ENCODE measurements at regions not wholly inside any gene's neighbourhood (a gene's known extent, or its start where the extent isn't known, plus 50 kb on each side); places are given as distances from the start of the nearest gene placed in this dataset.

GRCh38 chr3:40617084-40617483, 92.3 kb downstream of the ZNF621 start:
- Histone ChIP-seq H3K36me3 (ENCODE audit: insufficient read depth, low read length) (no peaks in the 10 kb centered on the region), H2AFZ (ENCODE audit: low read length, unreplicated experiment) (no peak overlapping the region), H3K27me3 (ENCODE audit: insufficient read depth, low read length) (peaks cover 31% of the 10 kb centered on the region), H3K27ac (ENCODE audit: low read depth, low read length) (no peak overlapping the region), H3K4me3 (ENCODE audit: low read depth, low read length) (no peak overlapping the region), H3K79me2 (ENCODE audit: control insufficient read depth, insufficient read depth, low read length, unreplicated experiment) (no peaks in the 10 kb centered on the region), H3K4me1 (ENCODE audit: control insufficient read depth, insufficient read depth, low read length, unreplicated experiment) (no peaks in the 10 kb centered on the region)

GRCh38 chr3:40618158-40618557, 93.4 kb downstream of the ZNF621 start:
- Histone ChIP-seq H3K36me3 (ENCODE audit: insufficient read depth, low read length) (no peaks in the 10 kb centered on the region), H3K4me1 (ENCODE audit: control insufficient read depth, insufficient read depth, low read length, unreplicated experiment) (no peaks in the 10 kb centered on the region), H3K4me3 (ENCODE audit: low read depth, low read length) (no peak overlapping the region), H3K27ac (ENCODE audit: low read depth, low read length) (no peak overlapping the region), H3K79me2 (ENCODE audit: control insufficient read depth, insufficient read depth, low read length, unreplicated experiment) (no peaks in the 10 kb centered on the region), H3K27me3 (ENCODE audit: insufficient read depth, low read length) (peaks cover 31% of the 10 kb centered on the region), H2AFZ (ENCODE audit: low read length, unreplicated experiment) (no peak overlapping the region)

DNA sequence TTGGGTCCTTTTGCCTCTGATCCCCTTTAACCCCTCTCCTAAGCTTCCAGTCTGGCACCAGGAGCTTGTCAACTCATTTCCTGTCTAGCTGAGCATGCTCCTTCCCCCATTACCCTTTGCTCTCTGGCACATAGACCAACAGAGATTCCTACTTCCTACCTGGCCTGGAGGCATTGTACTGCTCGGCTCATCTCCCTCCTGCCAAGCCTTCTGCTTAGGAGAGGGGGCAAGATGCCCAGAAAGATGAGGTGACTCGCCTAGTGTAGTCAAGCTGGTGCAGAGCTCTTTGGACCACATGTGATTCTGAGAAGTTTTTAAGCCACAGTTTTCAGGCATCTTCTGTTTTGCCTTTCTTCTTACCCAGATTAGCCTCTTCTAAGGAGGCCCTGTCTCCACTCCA, 95.4 kb downstream of the ZNF621 start:
- H3K4me3 ChIP-seq (ENCODE audit: low read depth, low read length), result no peak overlapping the region
- no peak overlapping the region for H3K27ac ChIP-seq (ENCODE audit: low read depth, low read length)
- H2AFZ ChIP-seq (ENCODE audit: low read length, unreplicated experiment), result no peak overlapping the region
- H3K79me2 ChIP-seq (ENCODE audit: control insufficient read depth, insufficient read depth, low read length, unreplicated experiment), result no peaks in the 10 kb centered on the region
- peaks cover 21% of the 10 kb centered on the region for H3K27me3 ChIP-seq (ENCODE audit: insufficient read depth, low read length)
- no peaks in the 10 kb centered on the region for H3K4me1 ChIP-seq (ENCODE audit: control insufficient read depth, insufficient read depth, low read length, unreplicated experiment)
- no peaks in the 10 kb centered on the region for H3K36me3 ChIP-seq (ENCODE audit: insufficient read depth, low read length)

DNA sequence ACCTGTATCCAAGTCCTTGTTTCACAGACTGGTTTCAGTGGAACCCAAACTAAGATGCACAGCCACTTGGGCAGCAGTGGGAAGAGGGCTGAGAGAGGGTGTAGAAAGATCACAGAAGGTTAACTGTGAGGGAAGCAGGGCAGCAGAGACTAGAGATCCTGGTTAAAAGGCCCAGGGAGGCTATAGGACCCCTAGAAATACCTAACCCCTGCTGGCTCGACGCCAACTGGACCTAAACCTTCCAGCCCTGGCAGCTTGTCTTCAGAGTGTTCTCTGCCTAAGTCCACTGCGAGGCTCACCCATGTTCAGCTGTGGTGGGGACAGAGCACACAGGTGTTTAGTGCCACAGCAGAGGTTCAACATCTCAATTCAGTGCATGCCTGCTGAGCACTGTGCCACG, 96.5 kb downstream of the ZNF621 start:
- Histone ChIP-seq H3K27ac (ENCODE audit: low read depth, low read length) (no peak overlapping the region), H3K27me3 (ENCODE audit: insufficient read depth, low read length) (peaks cover 10% of the 10 kb centered on the region), H3K4me3 (ENCODE audit: low read depth, low read length) (no peak overlapping the region), H3K79me2 (ENCODE audit: control insufficient read depth, insufficient read depth, low read length, unreplicated experiment) (no peaks in the 10 kb centered on the region), H3K4me1 (ENCODE audit: control insufficient read depth, insufficient read depth, low read length, unreplicated experiment) (no peaks in the 10 kb centered on the region), H3K36me3 (ENCODE audit: insufficient read depth, low read length) (no peaks in the 10 kb centered on the region), H2AFZ (ENCODE audit: low read length, unreplicated experiment) (no peak overlapping the region)

GRCh38 chr3:40623567-40623966, 98.8 kb downstream of the ZNF621 start:
- H3K27me3 ChIP-seq (ENCODE audit: insufficient read depth, low read length), result no peaks in the 10 kb centered on the region
- H3K36me3 ChIP-seq (ENCODE audit: insufficient read depth, low read length), result no peaks in the 10 kb centered on the region
- H3K79me2 ChIP-seq (ENCODE audit: control insufficient read depth, insufficient read depth, low read length, unreplicated experiment), result no peaks in the 10 kb centered on the region
- H3K4me1 ChIP-seq (ENCODE audit: control insufficient read depth, insufficient read depth, low read length, unreplicated experiment), result no peaks in the 10 kb centered on the region
- no peak overlapping the region for H3K4me3 ChIP-seq (ENCODE audit: low read depth, low read length)
- H2AFZ ChIP-seq (ENCODE audit: low read length, unreplicated experiment), result no peak overlapping the region
- no peak overlapping the region for H3K27ac ChIP-seq (ENCODE audit: low read depth, low read length)

DNA sequence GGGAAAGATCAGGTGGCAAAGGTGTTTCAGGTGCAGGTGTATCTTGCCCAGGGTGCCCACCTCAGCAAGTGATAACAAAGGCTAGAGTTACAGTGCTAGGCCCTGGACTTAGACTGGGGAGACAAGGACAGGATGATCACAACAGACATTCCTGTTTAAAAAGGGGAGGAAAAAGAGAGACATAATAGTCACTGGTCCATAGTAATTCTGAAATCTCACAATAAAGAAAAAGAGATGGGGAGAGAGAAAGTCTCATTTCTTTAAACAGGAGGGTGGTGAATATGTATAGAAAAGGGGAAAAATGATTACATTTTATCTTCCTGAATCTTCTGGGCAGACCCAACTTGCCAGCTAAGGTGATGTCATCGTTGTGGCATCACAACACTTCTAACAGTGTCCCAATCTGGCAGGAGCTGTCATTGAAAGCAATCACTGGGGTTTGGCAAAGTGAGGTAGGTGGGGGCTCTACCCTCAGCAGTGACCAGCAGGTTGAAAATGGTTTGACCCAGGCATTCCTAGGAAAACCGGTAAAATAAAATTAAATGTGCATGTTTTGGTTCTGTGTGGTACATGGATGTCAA, 99.5 kb downstream of the ZNF621 start:
- Histone ChIP-seq H3K4me3 (ENCODE audit: low read depth, low read length) (no peak overlapping the region), H3K36me3 (ENCODE audit: insufficient read depth, low read length) (no peaks in the 10 kb centered on the region), H3K27ac (ENCODE audit: low read depth, low read length) (no peak overlapping the region), H3K4me1 (ENCODE audit: control insufficient read depth, insufficient read depth, low read length, unreplicated experiment) (no peaks in the 10 kb centered on the region), H2AFZ (ENCODE audit: low read length, unreplicated experiment) (no peak overlapping the region), H3K79me2 (ENCODE audit: control insufficient read depth, insufficient read depth, low read length, unreplicated experiment) (no peaks in the 10 kb centered on the region), H3K27me3 (ENCODE audit: insufficient read depth, low read length) (no peaks in the 10 kb centered on the region)

GRCh38 chr3:40627095-40627494, 102.3 kb downstream of the ZNF621 start:
- Histone ChIP-seq H3K27ac (ENCODE audit: low read depth, low read length) (no peak overlapping the region), H3K79me2 (ENCODE audit: control insufficient read depth, insufficient read depth, low read length, unreplicated experiment) (no peaks in the 10 kb centered on the region), H3K4me3 (ENCODE audit: low read depth, low read length) (no peak overlapping the region), H3K36me3 (ENCODE audit: insufficient read depth, low read length) (no peaks in the 10 kb centered on the region), H3K27me3 (ENCODE audit: insufficient read depth, low read length) (no peaks in the 10 kb centered on the region), H2AFZ (ENCODE audit: low read length, unreplicated experiment) (no peak overlapping the region), H3K4me1 (ENCODE audit: control insufficient read depth, insufficient read depth, low read length, unreplicated experiment) (no peaks in the 10 kb centered on the region)

DNA sequence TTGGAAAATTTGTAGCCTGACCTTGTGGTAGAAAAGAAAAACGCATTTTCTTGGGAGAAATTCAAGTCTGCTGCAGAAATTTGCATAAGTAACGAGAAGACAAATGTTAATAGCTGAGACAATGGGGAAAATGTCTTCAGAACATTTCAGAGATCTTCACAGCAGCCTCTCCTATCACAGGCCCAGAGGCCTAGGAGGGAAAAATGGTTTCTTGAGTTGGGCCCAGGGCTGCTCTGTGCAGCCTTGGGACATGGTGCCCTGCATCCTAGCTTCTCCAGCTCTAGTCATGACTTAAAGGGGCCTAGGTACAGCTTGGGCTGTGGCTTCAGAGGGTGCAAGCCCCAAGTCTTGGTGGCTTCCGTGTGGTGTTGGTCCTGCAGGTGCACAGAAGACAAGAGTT, 104.2 kb downstream of the ZNF621 start:
- Histone ChIP-seq H3K4me3 (ENCODE audit: low read depth, low read length) (no peak overlapping the region), H3K4me1 (ENCODE audit: control insufficient read depth, insufficient read depth, low read length, unreplicated experiment) (no peaks in the 10 kb centered on the region), H2AFZ (ENCODE audit: low read length, unreplicated experiment) (no peak overlapping the region), H3K36me3 (ENCODE audit: insufficient read depth, low read length) (no peaks in the 10 kb centered on the region), H3K79me2 (ENCODE audit: control insufficient read depth, insufficient read depth, low read length, unreplicated experiment) (no peaks in the 10 kb centered on the region), H3K27me3 (ENCODE audit: insufficient read depth, low read length) (no peaks in the 10 kb centered on the region), H3K27ac (ENCODE audit: low read depth, low read length) (no peak overlapping the region)

DNA sequence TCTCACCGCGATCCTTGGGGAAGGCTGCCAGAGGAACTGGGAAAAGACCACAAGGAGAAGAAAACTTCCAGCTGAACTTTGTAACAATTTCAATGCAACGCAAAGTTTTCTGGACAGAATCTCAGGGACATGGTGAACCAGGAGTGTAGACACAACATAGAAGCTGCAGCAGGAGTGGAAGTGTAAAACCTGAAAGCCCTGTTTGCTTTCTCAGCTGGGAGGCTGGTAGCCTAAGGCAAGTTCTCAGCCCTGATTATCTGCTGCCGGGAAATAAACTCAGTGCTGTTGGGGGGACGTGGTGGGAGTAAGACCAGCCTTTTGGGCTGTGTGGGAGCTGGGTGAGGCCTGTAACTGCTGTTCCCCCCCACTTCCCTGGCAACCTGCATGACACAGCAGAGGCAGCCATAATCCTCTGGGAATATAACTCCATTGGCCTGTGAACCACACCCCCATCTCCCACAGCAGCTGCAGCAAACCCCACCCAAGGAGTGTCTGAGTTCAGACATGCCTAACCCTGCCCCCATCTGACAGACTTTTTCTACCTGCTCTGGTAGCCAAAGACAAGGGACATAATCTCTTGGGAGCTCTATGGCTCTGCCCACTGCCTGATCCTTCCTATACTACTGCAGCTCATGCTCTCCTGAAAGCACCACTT, 106.7 kb downstream of the ZNF621 start:
- Histone ChIP-seq H3K79me2 (ENCODE audit: control insufficient read depth, insufficient read depth, low read length, unreplicated experiment) (no peaks in the 10 kb centered on the region), H3K36me3 (ENCODE audit: insufficient read depth, low read length) (no peaks in the 10 kb centered on the region), H2AFZ (ENCODE audit: low read length, unreplicated experiment) (no peak overlapping the region), H3K27ac (ENCODE audit: low read depth, low read length) (no peak overlapping the region), H3K4me3 (ENCODE audit: low read depth, low read length) (no peak overlapping the region), H3K4me1 (ENCODE audit: control insufficient read depth, insufficient read depth, low read length, unreplicated experiment) (no peaks in the 10 kb centered on the region), H3K27me3 (ENCODE audit: insufficient read depth, low read length) (no peaks in the 10 kb centered on the region)

DNA sequence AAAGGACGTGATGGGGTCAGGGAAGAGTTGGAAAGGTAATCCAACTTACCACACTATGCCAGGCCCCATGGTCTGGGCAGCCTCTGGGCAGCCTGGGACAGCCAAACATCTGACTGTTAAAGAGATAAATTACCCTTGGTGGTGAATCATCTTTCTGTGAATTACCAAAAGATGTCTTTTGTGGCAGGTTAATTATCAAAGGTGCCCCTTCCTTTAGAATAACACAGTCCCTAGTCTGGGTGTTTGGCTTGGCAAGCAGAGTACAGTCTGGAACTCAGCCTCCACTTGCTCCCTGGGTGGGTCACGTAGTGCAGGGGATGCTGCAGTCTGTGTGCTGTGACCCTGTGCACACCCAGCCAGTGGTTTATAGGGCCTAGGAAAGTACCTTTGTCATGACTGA, 113.1 kb downstream of the ZNF621 start:
- Histone ChIP-seq H3K27me3 (ENCODE audit: insufficient read depth, low read length) (no peaks in the 10 kb centered on the region), H3K4me1 (ENCODE audit: control insufficient read depth, insufficient read depth, low read length, unreplicated experiment) (no peaks in the 10 kb centered on the region), H3K27ac (ENCODE audit: low read depth, low read length) (no peak overlapping the region), H2AFZ (ENCODE audit: low read length, unreplicated experiment) (no peak overlapping the region), H3K36me3 (ENCODE audit: insufficient read depth, low read length) (no peaks in the 10 kb centered on the region), H3K79me2 (ENCODE audit: control insufficient read depth, insufficient read depth, low read length, unreplicated experiment) (no peaks in the 10 kb centered on the region), H3K4me3 (ENCODE audit: low read depth, low read length) (no peak overlapping the region)

GRCh38 chr3:40639006-40639405, 114.2 kb downstream of the ZNF621 start:
- Histone ChIP-seq H3K27me3 (ENCODE audit: insufficient read depth, low read length) (no peaks in the 10 kb centered on the region), H3K36me3 (ENCODE audit: insufficient read depth, low read length) (no peaks in the 10 kb centered on the region), H3K79me2 (ENCODE audit: control insufficient read depth, insufficient read depth, low read length, unreplicated experiment) (no peaks in the 10 kb centered on the region), H2AFZ (ENCODE audit: low read length, unreplicated experiment) (no peak overlapping the region), H3K4me3 (ENCODE audit: low read depth, low read length) (no peak overlapping the region), H3K4me1 (ENCODE audit: control insufficient read depth, insufficient read depth, low read length, unreplicated experiment) (no peaks in the 10 kb centered on the region), H3K27ac (ENCODE audit: low read depth, low read length) (no peak overlapping the region)

Measured in ACC112 (cell line).